Activated effector memory CD4-positive, alpha-beta T cell treated with Interleukin-2 at 50 U/mL for 16 hours (primary cell): ENCODE measurements at regions not wholly inside any gene's neighbourhood (a gene's known extent, or its start where the extent isn't known, plus 50 kb on each side); places are given as distances from the start of the nearest gene placed in this dataset.

Source experiments
- DNase-seq: peaks from one replicate; pipeline ENCODE4 v3.0.0-alpha.2; 2020

DNA sequence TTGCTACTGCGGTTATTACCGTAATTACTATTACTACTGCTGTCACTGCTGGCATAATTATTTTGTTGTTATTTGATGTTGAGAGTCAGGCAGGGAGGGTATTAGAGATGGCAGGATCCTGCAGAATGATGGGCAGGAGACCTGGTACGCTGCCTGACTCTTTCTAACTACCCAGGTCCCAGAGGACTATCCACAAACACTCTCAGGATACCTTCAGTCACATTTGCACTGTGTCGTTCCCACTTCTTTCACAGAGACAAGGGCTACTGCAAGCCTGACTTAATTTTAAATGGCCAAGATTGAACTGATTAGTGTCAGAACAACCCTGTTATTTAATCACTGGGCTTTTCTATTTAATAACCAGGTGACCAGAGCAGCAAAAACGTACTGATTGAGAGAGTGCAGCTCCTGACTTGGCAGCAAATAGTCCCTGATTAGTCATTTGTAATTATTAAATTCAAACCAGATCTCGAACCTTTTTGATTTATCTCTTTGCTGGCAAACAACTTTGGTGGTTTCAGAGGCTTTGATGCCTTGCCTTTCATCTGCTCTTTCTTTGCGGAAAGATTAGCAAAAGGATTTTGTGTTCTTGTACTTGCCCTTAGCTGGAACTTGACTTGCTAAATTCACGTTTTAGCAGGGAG lies 88.8 kb upstream of the ARHGEF3 start:
- no peak for DNase-seq

DNA sequence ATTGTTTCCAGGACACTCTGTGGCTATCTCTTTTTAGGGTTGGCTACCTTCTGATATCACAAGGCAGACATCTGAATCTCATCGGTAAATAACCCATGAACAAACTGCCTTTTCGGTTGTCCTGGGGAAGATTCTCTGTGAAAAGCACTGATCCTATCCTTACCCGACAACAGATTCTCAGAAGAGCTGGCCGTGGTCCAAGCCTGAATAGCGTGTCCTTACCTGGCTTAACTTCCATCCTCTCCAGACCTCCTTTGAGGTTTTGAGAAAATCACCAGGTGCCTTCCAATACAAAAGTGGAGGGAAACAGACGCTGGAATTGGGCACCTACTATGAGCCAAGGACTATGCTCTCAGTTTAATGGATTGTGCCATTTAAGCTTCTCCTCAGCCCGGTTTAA lies 87.4 kb upstream of the ARHGEF3 start:
- no peak for DNase-seq

DNA sequence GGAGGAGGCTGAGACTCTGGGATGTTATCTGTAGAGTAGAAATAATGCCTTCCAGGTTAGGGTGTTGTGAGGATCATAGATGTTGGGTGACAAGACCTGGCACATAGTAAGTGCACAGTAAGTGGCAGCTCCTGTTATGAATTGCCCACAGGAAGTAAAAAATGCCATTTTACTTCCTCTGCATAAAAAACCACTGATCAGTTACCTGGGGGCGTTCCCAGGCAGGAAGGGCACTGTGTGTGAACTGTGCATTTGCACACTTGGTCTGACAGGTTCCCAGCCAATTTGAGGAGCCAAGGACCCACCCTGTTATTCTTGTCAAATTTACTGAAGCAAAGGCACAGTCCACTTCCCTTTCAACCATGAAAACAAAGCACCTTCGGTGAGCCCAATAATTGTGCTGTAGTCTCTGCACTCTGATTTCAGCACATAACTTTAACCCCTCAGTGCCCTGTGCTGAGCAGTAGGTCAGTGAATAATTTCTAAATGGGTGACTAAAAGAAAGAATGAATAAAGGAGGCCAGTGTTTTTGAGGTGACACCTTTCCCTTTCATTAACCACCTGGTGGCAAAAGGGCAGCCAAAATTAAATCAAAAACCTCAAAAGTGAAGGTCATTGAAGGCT lies 85.8 kb upstream of the ARHGEF3 start:
- peak; percentile 22 for DNase-seq

DNA sequence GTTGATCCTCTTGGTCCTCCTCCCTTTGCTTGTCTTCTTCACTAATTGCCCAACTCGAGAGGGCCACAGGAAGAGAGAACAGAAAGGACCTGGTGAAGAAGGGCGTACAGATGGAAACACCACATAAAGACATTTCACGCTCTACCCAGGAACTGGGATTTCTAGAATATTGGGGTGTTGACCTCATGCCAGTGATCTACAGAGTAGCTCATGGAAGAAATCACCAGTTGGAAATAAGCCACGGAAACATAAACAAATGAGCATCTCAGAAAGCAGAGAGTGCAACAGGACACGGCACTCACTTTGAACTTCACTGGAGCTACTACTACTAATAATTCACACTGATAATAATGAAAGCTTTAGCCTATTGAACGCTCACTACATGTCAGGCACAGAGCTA lies 84.6 kb upstream of the ARHGEF3 start:
- DNase-seq = no peak

DNA sequence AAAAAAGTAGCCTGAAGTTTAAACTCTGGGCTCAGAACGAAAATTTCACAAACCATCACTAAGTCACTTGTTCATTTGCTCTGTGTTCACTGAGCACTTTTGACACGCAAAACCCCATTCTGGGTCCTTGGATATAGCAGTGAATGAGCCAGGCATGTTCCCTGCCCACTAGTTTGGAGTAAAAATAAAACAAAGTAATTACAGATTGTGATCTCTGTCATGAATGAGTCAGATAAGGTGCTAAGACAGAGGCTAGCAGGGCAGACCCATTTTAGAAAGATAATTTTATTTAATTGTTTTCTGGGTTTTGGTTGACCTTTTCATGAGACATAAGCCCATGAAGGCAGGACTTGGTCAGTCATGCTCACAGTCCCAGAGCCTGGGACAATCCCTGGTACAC lies 84.1 kb upstream of the ARHGEF3 start:
- no peak for DNase-seq

DNA sequence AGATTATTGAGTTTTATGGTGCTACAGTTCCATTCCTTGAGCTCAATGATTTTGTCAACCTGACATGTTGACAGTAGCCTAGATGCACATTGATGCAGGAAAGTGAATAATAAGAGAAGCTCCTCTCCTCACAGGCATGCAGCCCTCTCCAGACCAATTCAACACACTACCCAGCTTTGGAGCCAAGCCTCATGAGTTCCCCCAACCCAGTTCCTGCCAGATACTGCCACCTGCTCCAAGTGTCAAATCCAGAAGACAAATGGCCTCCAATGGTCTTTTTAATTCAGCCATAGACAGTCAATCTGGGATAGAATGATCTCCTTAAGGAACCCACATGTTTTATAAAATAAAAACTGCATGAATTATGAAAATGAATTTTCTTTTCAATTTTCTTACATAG lies 83.7 kb upstream of the ARHGEF3 start:
- DNase-seq = no peak

DNA sequence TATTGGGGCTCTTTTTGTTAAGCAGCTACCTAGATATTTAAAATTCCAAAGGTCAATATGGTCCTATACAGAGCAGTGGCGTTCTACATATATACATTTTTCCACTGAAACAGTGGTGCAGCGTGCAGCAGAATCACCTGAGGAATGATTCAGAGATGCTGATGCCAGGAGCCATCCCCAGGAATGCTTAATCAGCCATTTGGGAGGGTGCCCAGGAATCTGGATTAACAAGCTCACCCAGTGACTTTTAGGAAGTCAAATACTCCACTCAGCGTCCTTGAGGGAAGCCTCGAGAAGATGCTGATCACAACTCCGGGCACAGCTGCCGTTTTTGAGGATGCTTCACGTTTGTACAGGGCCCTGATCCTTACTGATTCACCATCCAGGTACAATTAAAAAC lies 82.6 kb upstream of the ARHGEF3 start:
- DNase-seq = no peak

DNA sequence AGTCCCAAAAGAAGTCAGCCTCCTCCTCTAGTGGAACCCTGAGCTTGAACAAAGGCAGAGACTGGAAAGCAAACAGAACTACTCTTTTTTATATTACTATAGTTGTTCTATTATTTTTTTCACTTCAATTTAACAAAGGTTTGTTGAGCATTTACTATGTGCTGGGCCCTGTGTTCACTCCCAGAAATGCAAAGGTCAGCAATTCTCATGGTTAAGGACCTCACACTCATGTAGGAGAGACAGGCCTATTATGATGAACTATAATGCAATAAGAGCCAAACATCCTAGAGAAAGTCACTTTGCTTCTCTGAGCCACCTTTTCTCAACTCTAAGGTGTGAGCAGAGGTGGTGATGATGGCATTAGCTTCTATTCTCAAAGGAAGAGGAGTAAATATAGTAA lies 82.1 kb upstream of the ARHGEF3 start:
- no peak for DNase-seq

DNA sequence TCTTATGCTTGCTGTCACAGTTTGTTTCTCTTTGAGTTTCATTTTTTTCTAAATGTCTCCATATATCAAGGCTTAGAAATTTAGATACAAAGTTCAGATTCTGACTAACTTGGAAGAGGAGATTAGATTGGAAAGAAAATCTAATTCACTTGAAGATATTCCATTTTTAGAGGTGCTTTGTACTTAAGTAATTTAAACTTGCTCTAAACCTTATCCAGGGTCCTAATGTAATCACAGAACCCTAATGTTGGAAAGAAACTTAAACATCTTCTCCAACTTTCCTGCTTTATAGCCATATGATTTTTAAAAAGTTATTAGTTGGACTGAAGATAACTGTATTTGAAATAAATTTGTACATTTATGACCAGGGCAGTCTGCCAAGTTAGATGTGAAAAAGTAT lies 81.1 kb upstream of the ARHGEF3 start:
- no peak for DNase-seq

DNA sequence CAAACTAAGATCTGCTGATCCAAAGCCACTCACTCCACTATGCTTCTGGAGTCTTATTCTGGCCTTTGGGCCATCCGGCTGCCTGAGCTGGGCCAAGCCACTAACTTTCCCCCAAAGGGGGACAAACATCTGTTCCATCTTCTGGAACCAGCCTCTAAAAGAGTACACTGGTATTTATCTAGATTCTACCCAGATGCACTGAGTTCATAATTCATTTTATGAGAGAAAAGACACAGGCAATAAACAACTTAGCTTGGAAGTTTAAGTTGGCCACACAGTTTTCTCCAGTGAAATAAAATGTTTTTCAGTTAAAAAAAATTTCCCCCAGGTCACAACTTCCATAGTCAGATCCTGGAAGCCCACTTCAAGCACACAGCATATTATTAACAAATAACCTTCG lies 80.1 kb upstream of the ARHGEF3 start:
- no peak for DNase-seq

DNA sequence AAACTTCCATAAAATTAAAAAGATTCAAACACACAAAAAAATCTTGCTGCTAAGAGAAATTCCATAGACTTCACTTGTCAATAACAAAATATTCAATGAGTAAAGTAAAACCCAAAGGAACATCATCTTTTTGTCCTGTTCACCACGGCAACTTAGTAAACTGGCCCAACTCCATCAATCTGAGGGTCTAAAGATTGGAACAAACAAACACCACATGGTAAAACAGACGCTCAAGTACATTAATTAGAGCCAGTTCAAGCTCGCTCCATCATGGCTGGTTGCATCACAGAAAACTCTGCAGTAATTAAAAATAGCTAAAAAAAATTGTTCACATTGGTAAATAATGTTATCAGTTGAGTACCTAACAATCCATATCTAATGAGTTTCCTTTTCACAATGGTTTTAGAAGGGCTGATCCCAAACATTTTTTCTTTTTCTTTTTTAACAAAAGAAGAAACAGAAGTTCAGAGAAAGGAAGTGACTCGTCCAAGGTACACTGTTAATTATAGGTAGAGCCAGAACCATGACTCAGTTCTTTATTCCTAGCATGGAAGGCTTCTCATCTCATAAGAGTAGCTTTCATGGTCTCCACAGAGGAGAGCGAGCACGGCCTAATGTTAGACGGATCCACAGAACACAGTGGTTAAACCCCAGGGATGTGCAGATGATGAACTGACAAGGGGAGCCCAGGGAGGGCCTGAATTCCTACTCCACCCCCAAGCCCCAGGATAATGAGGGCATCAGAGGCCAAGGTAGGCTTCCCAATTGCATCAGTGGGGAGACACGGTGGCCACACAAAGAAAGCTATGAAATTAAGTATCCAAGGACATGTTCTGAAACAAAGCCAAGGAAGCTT lies 79.2 kb upstream of the ARHGEF3 start:
- no peak for DNase-seq

DNA sequence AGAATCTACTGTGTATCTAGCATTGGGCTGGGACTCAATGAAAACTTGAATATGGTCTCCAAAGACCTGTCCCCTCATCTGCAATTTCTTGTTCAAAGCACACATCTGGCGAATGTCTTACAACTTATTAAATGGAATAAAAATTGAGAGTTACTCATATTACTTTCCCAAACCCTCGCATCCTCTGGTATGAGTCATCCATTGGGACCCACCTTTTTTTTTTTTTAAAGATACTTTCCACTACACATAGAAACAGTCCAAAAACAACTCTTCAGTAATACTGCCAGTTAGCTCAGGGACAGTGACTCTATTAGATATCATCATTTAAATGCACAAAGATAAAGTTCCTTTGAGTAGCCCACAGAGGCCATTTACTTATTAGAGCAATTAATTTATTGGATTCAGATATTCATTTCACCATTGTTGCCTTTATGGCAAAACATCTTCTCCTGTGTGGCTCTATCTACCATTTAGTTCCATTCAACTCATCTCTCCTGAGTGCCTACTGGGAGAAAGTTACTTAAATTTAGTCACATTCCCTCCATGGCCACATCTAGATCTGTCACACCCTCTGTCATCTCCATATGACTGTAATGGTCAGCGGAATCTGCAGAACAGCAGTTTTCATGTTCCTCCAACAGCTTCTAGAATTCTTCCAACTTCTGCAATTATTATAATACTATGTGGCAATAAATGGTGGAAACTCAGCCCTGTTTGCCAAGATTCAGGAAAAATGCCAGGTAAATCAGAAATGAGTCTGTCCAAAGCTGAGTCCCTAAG lies 77.9 kb upstream of the ARHGEF3 start:
- no peak for DNase-seq

DNA sequence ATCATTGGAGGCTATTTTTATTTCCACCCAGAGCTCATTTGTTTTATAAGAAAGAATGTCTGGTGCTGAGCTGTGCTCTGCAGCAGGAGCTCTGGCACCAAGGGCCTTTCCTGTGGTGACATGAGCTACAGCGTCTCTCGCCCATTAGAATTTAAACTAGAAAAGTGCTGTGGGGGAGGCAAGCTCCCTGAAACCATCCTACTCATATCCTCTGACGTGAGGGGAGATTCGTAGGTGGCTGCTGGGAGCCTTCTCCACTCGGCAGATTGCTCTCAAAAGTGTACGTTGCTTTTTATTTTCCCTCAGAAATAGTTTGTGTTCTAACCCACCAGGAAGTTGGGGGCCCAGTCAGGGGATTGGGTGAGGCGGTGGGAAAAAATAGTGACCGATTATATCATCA lies 76.3 kb upstream of the ARHGEF3 start:
- no peak for DNase-seq

DNA sequence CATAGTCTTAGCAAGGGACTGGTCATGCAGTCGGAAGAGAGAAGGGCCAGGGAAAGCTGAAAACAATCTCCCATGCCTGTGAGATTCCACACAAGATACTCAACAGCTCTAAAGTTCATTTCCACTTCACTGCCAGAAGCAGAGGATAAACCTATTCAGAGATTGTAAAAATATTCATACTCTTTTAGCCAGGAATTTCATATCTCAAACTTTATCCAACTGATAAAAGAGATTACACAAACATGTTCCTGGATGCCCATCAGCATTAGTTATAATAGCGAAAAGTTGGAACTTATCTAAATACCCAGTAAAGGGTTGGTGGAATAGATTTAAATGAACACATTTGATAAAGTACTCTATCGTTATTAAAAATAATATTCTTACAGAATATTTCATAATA lies 75.2 kb upstream of the ARHGEF3 start:
- no peak for DNase-seq

DNA sequence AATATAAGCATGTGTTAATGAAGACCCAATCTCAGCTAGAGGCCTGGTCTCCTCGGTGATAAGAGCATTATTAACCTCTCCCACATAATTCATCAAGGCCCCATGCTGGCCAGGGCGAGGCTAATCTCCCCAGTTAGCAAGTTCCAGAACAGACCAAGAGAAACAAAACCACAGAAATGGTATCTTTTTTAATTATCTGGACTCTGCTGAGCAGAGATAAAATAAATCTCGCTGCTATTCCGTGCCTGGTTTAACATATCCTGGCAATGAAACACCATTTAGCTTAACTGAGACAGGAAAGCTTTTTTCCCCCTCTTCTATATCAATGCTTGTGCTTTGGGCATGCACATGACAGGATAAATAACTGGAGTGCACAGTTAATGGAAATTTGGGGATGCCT lies 72.5 kb upstream of the ARHGEF3 start:
- DNase-seq = no peak

DNA sequence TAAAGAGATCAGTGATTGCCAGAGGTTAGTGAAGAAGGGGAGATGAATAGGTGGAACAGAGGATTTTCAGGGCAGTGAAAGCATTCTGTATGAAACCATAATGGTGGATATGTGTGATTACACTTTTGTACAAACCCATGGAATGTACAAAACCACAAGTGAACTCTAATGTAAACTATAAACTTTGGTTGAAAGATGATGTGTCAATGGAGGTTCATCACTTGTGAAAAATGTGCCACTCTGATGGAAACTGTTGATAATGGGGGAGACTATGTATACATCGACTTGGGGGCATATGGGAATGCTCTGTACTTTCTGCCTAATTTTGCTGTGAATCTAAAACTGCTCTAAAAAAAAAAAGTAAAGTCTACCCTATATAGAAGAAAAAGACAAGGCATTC lies 68.7 kb upstream of the ARHGEF3 start:
- no peak for DNase-seq

DNA sequence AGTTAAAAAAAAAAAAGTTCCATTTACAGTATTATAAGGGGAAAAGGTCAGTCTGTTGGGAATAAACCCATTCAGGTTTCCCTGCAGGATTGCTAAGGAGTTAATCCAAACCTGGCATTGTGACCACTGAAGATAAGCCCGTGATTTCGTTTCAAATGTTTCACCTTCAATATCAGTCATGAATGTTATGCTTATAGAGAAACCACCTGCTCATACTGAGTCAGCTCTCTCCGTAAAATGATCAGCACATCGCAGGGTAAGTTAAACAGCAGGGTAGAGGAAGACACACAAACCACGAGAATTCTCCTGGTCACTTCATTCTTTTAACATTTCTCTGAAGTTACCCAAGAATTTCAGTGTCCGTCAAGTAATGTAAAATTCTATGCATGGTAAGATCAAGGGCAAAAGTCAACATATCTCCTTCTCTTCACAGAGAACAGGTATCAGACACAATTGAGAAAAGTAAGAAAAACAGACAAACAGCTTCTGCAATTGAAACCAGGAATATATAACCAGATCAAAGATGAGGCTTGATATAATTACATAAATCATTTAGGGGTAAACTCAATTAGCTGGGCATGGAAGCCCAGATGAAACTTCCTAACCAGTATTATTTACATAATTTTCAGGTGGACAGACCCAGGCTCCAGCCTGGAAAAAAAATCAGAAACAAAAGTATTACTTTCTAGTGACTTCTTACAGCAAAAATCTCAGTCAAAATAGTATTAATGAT lies 67.6 kb upstream of the ARHGEF3 start:
- no peak for DNase-seq

DNA sequence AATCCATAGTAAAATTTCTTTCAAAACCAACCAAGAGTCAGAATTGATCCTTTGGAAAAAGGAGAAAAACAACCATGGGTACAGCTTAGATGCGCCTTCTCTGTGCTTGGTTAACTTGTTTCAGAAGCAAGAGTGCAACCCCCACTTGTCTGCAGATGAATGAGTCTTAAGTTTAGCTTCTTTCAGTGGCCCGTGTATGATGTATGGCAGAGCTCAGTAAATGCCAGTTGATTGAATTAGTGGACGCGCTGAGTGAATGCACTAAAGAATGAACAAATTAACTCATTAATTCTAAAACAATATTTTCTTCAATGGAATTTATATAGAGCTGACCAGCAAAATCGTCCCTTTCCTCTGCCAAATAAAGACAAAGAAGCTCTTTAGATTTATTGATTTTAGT lies 67.0 kb upstream of the ARHGEF3 start:
- DNase-seq = no peak

DNA sequence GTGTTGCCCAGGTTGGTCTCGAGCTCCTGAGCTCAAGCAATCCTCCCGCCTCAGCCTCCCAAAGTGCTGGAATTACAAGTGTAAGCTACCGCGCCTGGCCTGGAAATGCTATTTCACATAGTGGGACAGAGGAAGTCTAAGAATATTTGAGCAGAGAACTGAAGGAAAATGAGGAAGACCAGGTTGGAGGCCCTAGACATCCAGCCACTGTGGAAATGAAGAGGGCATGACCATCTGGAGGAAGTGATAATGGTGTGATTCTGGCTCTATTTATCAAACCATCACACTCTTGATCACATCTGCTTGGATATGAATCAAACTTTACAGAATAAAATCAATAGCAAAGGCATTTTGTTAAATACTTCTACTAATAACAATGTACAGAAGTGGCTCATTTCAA lies 65.9 kb upstream of the ARHGEF3 start:
- no peak for DNase-seq

DNA sequence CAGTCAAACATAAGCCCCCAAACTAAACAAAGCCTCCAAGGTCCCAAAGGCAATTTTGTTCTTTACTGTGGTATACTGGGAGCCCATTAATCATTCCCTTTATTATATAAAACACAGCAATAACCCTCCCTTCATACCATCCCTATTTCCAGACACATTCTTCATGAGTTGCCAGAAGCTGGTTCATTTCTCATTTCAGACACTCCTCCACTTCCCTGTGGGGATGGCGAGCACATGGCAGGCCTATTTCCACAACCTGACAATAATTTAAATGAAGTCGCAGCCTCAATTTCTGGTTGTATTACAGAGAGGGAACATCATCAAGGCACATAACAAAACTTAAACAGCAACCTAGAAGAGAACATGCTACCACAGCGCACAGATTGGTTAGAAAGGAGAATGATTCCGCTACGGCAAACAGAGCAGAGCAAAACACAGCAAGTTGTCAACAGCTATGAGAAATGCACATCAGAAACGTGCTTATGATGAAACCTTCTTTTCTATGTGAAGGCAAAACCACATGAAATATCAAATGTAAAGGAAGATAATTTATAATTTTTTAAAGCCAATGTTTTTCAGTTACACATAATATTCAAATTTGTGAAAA lies 63.3 kb upstream of the ARHGEF3 start:
- no peak for DNase-seq

DNA sequence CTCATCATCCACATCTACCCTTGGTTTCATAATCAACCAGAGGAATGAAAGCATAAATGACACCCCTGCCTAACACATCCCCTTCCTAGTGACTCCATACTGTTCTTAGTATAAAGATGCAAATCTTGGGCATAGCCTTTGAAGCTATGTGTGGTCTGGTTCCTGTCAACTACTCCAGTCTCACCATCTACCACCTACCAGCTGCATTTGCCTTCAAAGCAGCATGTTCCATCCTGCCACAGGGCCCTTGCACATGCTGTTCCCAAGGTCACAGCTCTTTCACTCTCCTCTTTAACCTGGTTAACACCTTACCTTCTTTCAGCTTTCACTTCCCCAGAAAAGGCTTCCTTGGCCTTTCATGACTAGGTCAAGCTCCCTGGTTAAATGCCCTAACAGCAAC lies 62.3 kb upstream of the ARHGEF3 start:
- no peak for DNase-seq

DNA sequence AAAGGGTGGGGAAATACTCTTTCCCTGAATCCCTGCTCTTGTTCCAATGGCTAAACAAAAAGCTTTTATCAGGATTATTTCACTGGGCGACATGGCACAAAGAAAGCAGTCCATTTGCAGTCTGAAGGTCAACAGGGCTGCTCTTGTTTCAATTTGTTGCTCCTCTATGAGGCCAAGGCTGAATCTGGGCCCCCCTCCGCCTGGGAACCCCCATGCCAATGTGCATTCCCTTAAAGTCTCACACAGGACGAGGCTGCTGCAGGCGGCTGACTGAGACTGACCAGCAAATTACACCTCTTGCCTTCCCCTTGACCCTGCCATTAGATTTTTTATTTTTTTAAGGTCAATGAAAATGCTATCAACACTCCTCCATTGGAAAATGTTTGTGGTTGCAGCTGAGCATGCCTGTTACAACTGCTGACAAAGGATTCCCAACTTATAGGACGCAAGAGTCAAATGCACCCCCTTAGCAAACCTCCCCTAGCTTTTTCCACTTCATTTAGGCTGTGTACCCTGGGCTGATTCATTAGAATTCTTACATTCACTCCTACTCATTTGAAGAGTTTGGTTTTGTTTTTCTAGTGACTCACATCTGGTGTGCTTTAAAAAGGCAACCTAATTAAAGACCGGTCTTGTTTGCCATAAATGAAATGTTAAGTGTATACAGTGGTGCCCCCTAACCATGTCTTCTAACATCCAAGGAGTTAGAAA lies 60.8 kb upstream of the ARHGEF3 start:
- DNase-seq = no peak
